ENCODE measurements at regions not wholly inside any gene's neighbourhood (a gene's known extent, or its start where the extent isn't known, plus 50 kb on each side); places are given as distances from the start of the nearest gene placed in this dataset.
"Not testable (repeated sequence)": the region's sequence is repeated elsewhere in the genome, so short reads cannot be mapped to it uniquely, and the experiment has no call there.

- Mint-ChIP-seq H3K36me3 (no peaks in the 10 kb centered on the region), H3K9me3 (no peaks in the 10 kb centered on the region), H3K27ac (no peak overlapping the region)
- DNase-seq (ENCODE audit: low spot score in 2 of 2) (no peak), ATAC-seq (no peak)
These were observed 113.4 kb downstream of the CASP12 start for GRCh38 chr11:104784684-104785460.

- ATAC-seq (no peak), DNase-seq (ENCODE audit: low spot score in 2 of 2) (no peak)
- Mint-ChIP-seq H3K9me3 (no peaks in the 10 kb centered on the region), H3K27ac (no peak overlapping the region), H3K36me3 (no peaks in the 10 kb centered on the region)
These were observed 115.0 kb downstream of the CASP12 start for GRCh38 chr11:104783241-104783640.

GRCh38 chr11:104782377-104782754 lies 115.9 kb downstream of the CASP12 start:
- no peak for DNase-seq (ENCODE audit: low spot score in 2 of 2)
- H3K36me3 Mint-ChIP-seq = no peaks in the 10 kb centered on the region
- no peak for ATAC-seq
- no peak overlapping the region for H3K27ac Mint-ChIP-seq
- no peaks in the 10 kb centered on the region for H3K9me3 Mint-ChIP-seq

GRCh38 chr11:104781719-104782376 lies 116.4 kb downstream of the CASP12 start:
- DNase-seq (ENCODE audit: low spot score in 2 of 2) (no peak), ATAC-seq (no peak)
- Mint-ChIP-seq H3K36me3 (no peaks in the 10 kb centered on the region), H3K9me3 (no peaks in the 10 kb centered on the region), H3K27ac (no peak overlapping the region)

GRCh38 chr11:104781037-104781436 lies 117.2 kb downstream of the CASP12 start:
- H3K9me3 Mint-ChIP-seq = peaks cover 0 to 1% of the 10 kb centered on the region in 2 donors
- no peak overlapping the region for H3K27ac Mint-ChIP-seq
- no peak for ATAC-seq
- no peak for DNase-seq (ENCODE audit: low spot score in 2 of 2)
- H3K36me3 Mint-ChIP-seq = no peaks in the 10 kb centered on the region

GRCh38 chr11:104776501-104777170 lies 121.6 kb downstream of the CASP12 start:
- ATAC-seq (no peak), DNase-seq (ENCODE audit: low spot score in 2 of 2) (no peak)
- H3K9me3 Mint-ChIP-seq = peaks cover 0 to 9% of the 10 kb centered on the region in 2 donors
- H3K27ac Mint-ChIP-seq = no peak overlapping the region
- no peaks in the 10 kb centered on the region for H3K36me3 Mint-ChIP-seq

GRCh38 chr11:104774578-104774977 lies 123.7 kb downstream of the CASP12 start:
- Mint-ChIP-seq H3K27ac (no peak overlapping the region), H3K36me3 (no peaks in the 10 kb centered on the region), H3K9me3 (peaks cover 0 to 9% of the 10 kb centered on the region in 2 donors)
- ATAC-seq = no peak
- no peak for DNase-seq (ENCODE audit: low spot score in 2 of 2)

- Mint-ChIP-seq H3K9me3 (peaks cover 3 to 9% of the 10 kb centered on the region in 2 donors), H3K36me3 (no peaks in the 10 kb centered on the region), H3K27ac (no peak overlapping the region)
- DNase-seq (ENCODE audit: low spot score in 2 of 2) (no peak), ATAC-seq (peak; percentile 48 to 89)
These were observed 125.4 kb downstream of the CASP12 start for GRCh38 chr11:104772806-104773241.

- DNase-seq (ENCODE audit: low spot score in 2 of 2) (no peak), ATAC-seq (no peak)
- Mint-ChIP-seq H3K36me3 (no peaks in the 10 kb centered on the region), H3K27ac (no peak overlapping the region), H3K9me3 (peaks cover 3 to 9% of the 10 kb centered on the region in 2 donors)
These were observed 126.5 kb downstream of the CASP12 start for GRCh38 chr11:104771763-104772162.

GRCh38 chr11:104771046-104771445 lies 127.2 kb downstream of the CASP12 start:
- not testable (repeated sequence) for DNase-seq (ENCODE audit: low spot score in 2 of 2); ATAC-seq; H3K36me3 Mint-ChIP-seq; H3K27ac Mint-ChIP-seq; H3K9me3 Mint-ChIP-seq

GRCh38 chr11:104765401-104766095 lies 132.7 kb downstream of the CASP12 start:
- ATAC-seq (no peak), DNase-seq (ENCODE audit: low spot score in 2 of 2) (no peak)
- Mint-ChIP-seq H3K27ac (no peak overlapping the region), H3K9me3 (peaks cover 0 to 3% of the 10 kb centered on the region in 2 donors), H3K36me3 (no peaks in the 10 kb centered on the region)

- H3K36me3 Mint-ChIP-seq = peaks cover 0 to 8% of the 10 kb centered on the region in 2 donors
- no peak for DNase-seq (ENCODE audit: low spot score in 2 of 2)
- peak in 1 of 2 donors; percentile 74 for ATAC-seq
- H3K27ac Mint-ChIP-seq = no peak overlapping the region
- peaks cover 5 to 8% of the 10 kb centered on the region in 2 donors for H3K9me3 Mint-ChIP-seq
These were observed 133.6 kb downstream of the CASP12 start for GRCh38 chr11:104764710-104765045.

- Mint-ChIP-seq H3K27ac (no peak overlapping the region), H3K9me3 (peaks cover 9 to 10% of the 10 kb centered on the region in 2 donors), H3K36me3 (peaks cover under 1 to 14% of the 10 kb centered on the region in 2 donors)
- DNase-seq (ENCODE audit: low spot score in 2 of 2) (no peak), ATAC-seq (peak in 1 of 2 donors; percentile 84)
These were observed 134.1 kb downstream of the CASP12 start for GRCh38 chr11:104763930-104764709.

- DNase-seq (ENCODE audit: low spot score in 2 of 2) (no peak), ATAC-seq (no peak)
- peaks cover 10 to 19% of the 10 kb centered on the region in 2 donors for H3K36me3 Mint-ChIP-seq
- H3K9me3 Mint-ChIP-seq = peaks cover 14 to 18% of the 10 kb centered on the region in 2 donors
- H3K27ac Mint-ChIP-seq = no peak overlapping the region
These were observed 136.7 kb downstream of the CASP12 start for GRCh38 chr11:104761511-104761910.

- Mint-ChIP-seq H3K36me3 (peaks cover 10 to 19% of the 10 kb centered on the region in 2 donors), H3K9me3 (peaks cover 14 to 18% of the 10 kb centered on the region in 2 donors), H3K27ac (no peak overlapping the region)
- ATAC-seq = no peak
- no peak for DNase-seq (ENCODE audit: low spot score in 2 of 2)
These were observed 138.8 kb downstream of the CASP12 start for GRCh38 chr11:104759464-104759863.

- no peak overlapping the region for H3K27ac Mint-ChIP-seq
- DNase-seq (ENCODE audit: low spot score in 2 of 2) (no peak), ATAC-seq (peak in 1 of 2 donors; percentile 51)
- H3K36me3 Mint-ChIP-seq = no peaks in the 10 kb centered on the region
- peaks cover 5 to 9% of the 10 kb centered on the region in 2 donors for H3K9me3 Mint-ChIP-seq
These were observed 159.3 kb downstream of the CASP12 start for GRCh38 chr11:104738918-104739317.
